Neural progenitor cell (in vitro differentiated cells): ENCODE measurements at regions not wholly inside any gene's neighbourhood (a gene's known extent, or its start where the extent isn't known, plus 50 kb on each side); places are given as distances from the start of the nearest gene placed in this dataset.

Experiments
- DNase-seq: peaks from one replicate; pipeline ENCODE4 v3.0.0-alpha.2; 2016; ENCODE audit warnings: low spot score
- H2AFZ ChIP-seq: fragments of 200-600 bp; sonication (generic); replicated peaks from 2 replicates; pipeline ENCODE4 v1.6.1; 2016; ENCODE audit warnings: antibody characterized with exemption
- H3F3A ChIP-seq: fragments of 200-600 bp; sonication (generic); 2 replicates; pipeline ENCODE4 v1.6.1; 2016; ENCODE audit warnings: antibody characterized with exemption, low read depth
- H3K27ac ChIP-seq: fragments of 200-600 bp; sonication (generic); 2 replicates; pipeline ENCODE4 v1.5.1; 2016; ENCODE audit warnings: mild to moderate bottlenecking
- H3K27me3 ChIP-seq: fragments of 200-600 bp; sonication (generic); 2 replicates; pipeline ENCODE4 v1.6.1; 2016; ENCODE audit warnings: mild to moderate bottlenecking, moderate library complexity
- H3K36me3 ChIP-seq: fragments of 200-600 bp; sonication (generic); 2 replicates; pipeline ENCODE4 v1.5.1; 2016
- H3K4me1 ChIP-seq: fragments of 200-600 bp; sonication (generic); 2 replicates; pipeline ENCODE4 v1.6.1; 2016; ENCODE audit warnings: mixed run types
- H3K4me2 ChIP-seq: fragments of 200-600 bp; sonication (generic); 2 replicates; pipeline ENCODE4 v1.6.1; 2016
- H3K4me3 ChIP-seq: fragments of 200-600 bp; sonication (generic); 2 replicates; pipeline ENCODE4 v1.5.1; 2016
- H3K79me2 ChIP-seq: fragments of 200-600 bp; sonication (generic); 2 replicates; pipeline ENCODE4 v1.6.1; 2016; ENCODE audit warnings: low read depth
- H3K9ac ChIP-seq: fragments of 200-600 bp; sonication (generic); 2 replicates; pipeline ENCODE4 v1.6.1; 2016
- H3K9me3 ChIP-seq: fragments of 200-600 bp; sonication (generic); 2 replicates; pipeline ENCODE4 v1.5.1; 2016; ENCODE audit warnings: low read depth
- H4K20me1 ChIP-seq: fragments of 200-600 bp; sonication (generic); 2 replicates; pipeline ENCODE4 v1.6.1; 2016; ENCODE audit warnings: low read depth
- H3K27ac Mint-ChIP-seq: 3 replicates; pipeline ENCODE4 v1.8.0; 2021; ENCODE audit warnings: mixed read lengths
- H3K27me3 Mint-ChIP-seq: 2 replicates; pipeline ENCODE4 v1.8.0; 2022; ENCODE audit warnings: low read depth, mild to moderate bottlenecking, inconsistent platforms, moderate library complexity, mixed read lengths; ENCODE audit not compliant: insufficient read depth
- H3K36me3 Mint-ChIP-seq: 3 replicates; pipeline ENCODE4 v1.8.0; 2021; ENCODE audit warnings: mixed read lengths
- H3K4me1 Mint-ChIP-seq: 3 replicates; pipeline ENCODE4 v1.8.0; 2021; ENCODE audit warnings: mixed read lengths
- H3K4me3 Mint-ChIP-seq: 3 replicates; pipeline ENCODE4 v1.8.0; 2021; ENCODE audit warnings: mild to moderate bottlenecking, moderate library complexity, mixed read lengths
- H3K9me3 Mint-ChIP-seq: 3 replicates; pipeline ENCODE4 v1.8.0; 2020; ENCODE audit warnings: mixed read lengths
- CTCF ChIP-seq: fragments of 200-600 bp; sonication (generic); IDR thresholded peaks from 2 replicates; pipeline ENCODE4 v1.5.1; 2017; ENCODE audit warnings: antibody characterized with exemption, mild to moderate bottlenecking
- EZH2 ChIP-seq: fragments of 200-600 bp; sonication (generic); IDR thresholded peaks from 2 replicates; pipeline ENCODE4 v1.6.1; 2017; ENCODE audit warnings: antibody characterized with exemption, mild to moderate bottlenecking, moderate library complexity
- EZH2phosphoT487 ChIP-seq: fragments of 200-600 bp; sonication (generic); IDR thresholded peaks from 2 replicates; pipeline ENCODE4 v1.6.1; 2017; ENCODE audit warnings: antibody characterized with exemption

- H3K36me3 Mint-ChIP-seq = no peaks in the 10 kb centered on the region
- TF ChIP-seq EZH2phosphoT487 (no peak), EZH2 (no peak), CTCF (no peak)
These were observed 281.1 kb downstream of the MRPL39 start for GRCh38 chr21:25326181-25326580.

GRCh38 chr21:25324666-25325065, 282.6 kb downstream of the MRPL39 start:
- Mint-ChIP-seq H3K36me3 (no peaks in the 10 kb centered on the region), H3K27me3 (no peaks in the 10 kb centered on the region), H3K4me1 (peaks cover 11% of the 10 kb centered on the region), H3K9me3 (peaks cover 4% of the 10 kb centered on the region), H3K4me3 (no peak overlapping the region), H3K27ac (no peak overlapping the region)
- no peaks in the 10 kb centered on the region for H3K9me3 ChIP-seq
- H2AFZ ChIP-seq = peak overlapping the region; percentile 54
- no peak for DNase-seq
- no peaks in the 10 kb centered on the region for H4K20me1 ChIP-seq
- H3K4me3 ChIP-seq = no peak overlapping the region
- H3K27ac ChIP-seq = no peak overlapping the region
- no peaks in the 10 kb centered on the region for H3K79me2 ChIP-seq
- no peak overlapping the region for H3K9ac ChIP-seq
- no peaks in the 10 kb centered on the region for H3K36me3 ChIP-seq
- H3K4me2 ChIP-seq = no peak overlapping the region
- no peaks in the 10 kb centered on the region for H3F3A ChIP-seq
- H3K4me1 ChIP-seq = peaks cover 20% of the 10 kb centered on the region
- TF ChIP-seq CTCF (no peak), EZH2 (no peak), EZH2phosphoT487 (no peak)
- H3K27me3 ChIP-seq = no peaks in the 10 kb centered on the region

More at GRCh38 chr21:25326181-25326580, 281.1 kb downstream of the MRPL39 start:
- H3K4me3 Mint-ChIP-seq = no peak overlapping the region
- peaks cover 26% of the 10 kb centered on the region for H3K4me1 ChIP-seq
- DNase-seq = no peak
- H3F3A ChIP-seq = no peaks in the 10 kb centered on the region
- peaks cover 15% of the 10 kb centered on the region for H3K4me1 Mint-ChIP-seq
- no peaks in the 10 kb centered on the region for H3K36me3 ChIP-seq
- no peak overlapping the region for H2AFZ ChIP-seq
- H3K4me3 ChIP-seq = no peak overlapping the region
- H3K27ac Mint-ChIP-seq = no peak overlapping the region
- no peak overlapping the region for H3K9ac ChIP-seq
- no peaks in the 10 kb centered on the region for H3K27me3 ChIP-seq
- H3K9me3 Mint-ChIP-seq = peaks cover 4% of the 10 kb centered on the region
- no peaks in the 10 kb centered on the region for H3K27me3 Mint-ChIP-seq
- H3K27ac ChIP-seq = no peak overlapping the region
- no peaks in the 10 kb centered on the region for H4K20me1 ChIP-seq
- no peaks in the 10 kb centered on the region for H3K9me3 ChIP-seq
- H3K79me2 ChIP-seq = no peaks in the 10 kb centered on the region
- H3K4me2 ChIP-seq = no peak overlapping the region

GRCh38 chr21:25323356-25323949, 283.8 kb downstream of the MRPL39 start:
- Histone ChIP-seq H2AFZ (peak overlapping the region; percentile 57), H3K9ac (no peak overlapping the region), H3F3A (no peaks in the 10 kb centered on the region), H3K27me3 (no peaks in the 10 kb centered on the region), H3K4me1 (peaks cover 9% of the 10 kb centered on the region), H4K20me1 (no peaks in the 10 kb centered on the region), H3K4me2 (no peak overlapping the region), H3K4me3 (no peak overlapping the region), H3K27ac (no peak overlapping the region), H3K36me3 (no peaks in the 10 kb centered on the region), H3K9me3 (no peaks in the 10 kb centered on the region), H3K79me2 (no peaks in the 10 kb centered on the region)
- H3K4me1 Mint-ChIP-seq = peaks cover 2% of the 10 kb centered on the region
- H3K27me3 Mint-ChIP-seq = no peaks in the 10 kb centered on the region
- no peak overlapping the region for H3K27ac Mint-ChIP-seq
- H3K36me3 Mint-ChIP-seq = no peaks in the 10 kb centered on the region
- no peak for DNase-seq
- TF ChIP-seq EZH2 = no peak
- no peak for TF ChIP-seq CTCF
- no peak for TF ChIP-seq EZH2phosphoT487
- peaks cover 4% of the 10 kb centered on the region for H3K9me3 Mint-ChIP-seq
- H3K4me3 Mint-ChIP-seq = no peak overlapping the region
